SH-SY5Y (cell line): ENCODE measurements at regions not wholly inside any gene's neighbourhood (a gene's known extent, or its start where the extent isn't known, plus 50 kb on each side); places are given as distances from the start of the nearest gene placed in this dataset.

Experiments
- GATA2 ChIP-seq: IDR thresholded peaks from 2 replicates; pipeline ENCODE4 v1.6.1; 2011; ENCODE audit warnings: mild to moderate bottlenecking, low read depth, low read length
- GATA3 ChIP-seq: IDR thresholded peaks from 2 replicates; pipeline ENCODE4 v1.6.1; 2011; ENCODE audit warnings: low read depth, mild to moderate bottlenecking, low read length, moderate library complexity

DNA sequence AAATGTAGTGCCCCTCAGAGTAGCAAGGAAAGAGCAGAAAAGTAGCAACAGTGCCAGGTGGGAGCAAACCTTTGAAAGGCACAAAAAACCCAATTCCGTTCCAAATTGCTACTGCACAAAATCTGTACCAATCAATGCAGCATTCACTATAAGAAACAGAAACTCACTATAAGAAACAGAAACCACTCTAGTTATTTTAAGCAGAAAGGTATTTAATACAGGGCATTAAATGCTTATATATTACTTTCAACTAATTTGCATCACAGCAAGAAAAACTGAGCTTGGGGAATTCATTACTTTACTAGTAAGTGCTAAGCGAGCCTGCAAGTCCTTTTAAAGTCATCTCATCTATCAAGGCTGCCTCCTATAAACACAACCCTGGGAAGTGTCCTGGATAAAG is 116.5 kb upstream of the OLIG3 start:
- no peak for TF ChIP-seq GATA2
- no peak for TF ChIP-seq GATA3
